ENCODE measurements at regions not wholly inside any gene's neighbourhood (a gene's known extent, or its start where the extent isn't known, plus 50 kb on each side); places are given as distances from the start of the nearest gene placed in this dataset.
A peak's percentile ranks its signal among the peaks of the same experiment; 100 is the strongest.

DNA sequence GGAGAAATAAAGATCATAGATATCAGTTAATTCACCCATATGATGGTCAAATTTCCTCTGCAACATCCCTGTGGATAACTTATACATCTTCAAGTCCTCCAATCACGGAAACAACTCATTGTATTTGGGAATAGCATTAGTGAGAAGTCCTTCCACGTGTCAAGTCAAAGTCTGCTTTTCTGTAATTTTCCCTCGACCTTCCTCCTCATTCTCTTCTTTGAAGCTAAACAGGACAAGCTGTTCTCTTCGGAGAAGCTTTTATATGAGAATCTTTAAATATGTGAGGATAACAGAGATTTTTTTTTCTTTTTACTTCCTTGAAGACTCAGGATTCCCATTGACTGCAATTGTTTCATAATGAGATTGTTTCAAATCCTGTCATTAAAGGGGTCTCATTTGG lies 230.4 kb downstream of the ZPLD1 start:
- H3K36me3 ChIP-seq (ENCODE audit: control insufficient read depth, insufficient read depth, low read length): no peaks in the 10 kb centered on the region
- no peaks in the 10 kb centered on the region for H3K9me3 ChIP-seq
- Mint-ChIP-seq H3K27ac (ENCODE audit: unreplicated experiment) (no peak overlapping the region), H3K36me3 (ENCODE audit: insufficient read depth, unreplicated experiment) (no peaks in the 10 kb centered on the region), H3K9me3 (ENCODE audit: unreplicated experiment) (no peaks in the 10 kb centered on the region), H3K27me3 (ENCODE audit: insufficient read depth, unreplicated experiment) (peaks cover 5% of the 10 kb centered on the region), H3K4me3 (ENCODE audit: unreplicated experiment) (no peak overlapping the region), H3K4me1 (ENCODE audit: low read depth, unreplicated experiment) (no peaks in the 10 kb centered on the region)
- no TSS peak for BruUV-seq (replicated peaks)
- no peaks in the 10 kb centered on the region for H3K27me3 ChIP-seq (replicated peaks; ENCODE audit: control insufficient read depth, insufficient read depth, low read length)
- ChIA-PET POLR2A (no interaction called here), CTCF (no interaction called here)
- H3K4me3 ChIP-seq (ENCODE audit: low read depth, low read length): no peak overlapping the region
- H3K4me1 ChIP-seq: no peaks in the 10 kb centered on the region
- intact Hi-C loops (cut with micrococcal nuclease; ENCODE audit: unreplicated experiment): no loop called here
- TF ChIP-seq, protein P1, sequence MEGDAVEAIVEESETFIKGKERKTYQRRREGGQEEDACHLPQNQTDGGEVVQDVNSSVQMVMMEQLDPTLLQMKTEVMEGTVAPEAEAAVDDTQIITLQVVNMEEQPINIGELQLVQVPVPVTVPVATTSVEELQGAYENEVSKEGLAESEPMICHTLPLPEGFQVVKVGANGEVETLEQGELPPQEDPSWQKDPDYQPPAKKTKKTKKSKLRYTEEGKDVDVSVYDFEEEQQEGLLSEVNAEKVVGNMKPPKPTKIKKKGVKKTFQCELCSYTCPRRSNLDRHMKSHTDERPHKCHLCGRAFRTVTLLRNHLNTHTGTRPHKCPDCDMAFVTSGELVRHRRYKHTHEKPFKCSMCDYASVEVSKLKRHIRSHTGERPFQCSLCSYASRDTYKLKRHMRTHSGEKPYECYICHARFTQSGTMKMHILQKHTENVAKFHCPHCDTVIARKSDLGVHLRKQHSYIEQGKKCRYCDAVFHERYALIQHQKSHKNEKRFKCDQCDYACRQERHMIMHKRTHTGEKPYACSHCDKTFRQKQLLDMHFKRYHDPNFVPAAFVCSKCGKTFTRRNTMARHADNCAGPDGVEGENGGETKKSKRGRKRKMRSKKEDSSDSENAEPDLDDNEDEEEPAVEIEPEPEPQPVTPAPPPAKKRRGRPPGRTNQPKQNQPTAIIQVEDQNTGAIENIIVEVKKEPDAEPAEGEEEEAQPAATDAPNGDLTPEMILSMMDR (IDR thresholded peaks at IDR 0.05; ENCODE audit: insufficient read depth in 1 of 2, low read depth in 1 of 2, low read length in 1 of 2, severe bottlenecking in 1 of 2, unreplicated experiment in 1 of 2): no peak
- DNase-seq: no peak

DNA sequence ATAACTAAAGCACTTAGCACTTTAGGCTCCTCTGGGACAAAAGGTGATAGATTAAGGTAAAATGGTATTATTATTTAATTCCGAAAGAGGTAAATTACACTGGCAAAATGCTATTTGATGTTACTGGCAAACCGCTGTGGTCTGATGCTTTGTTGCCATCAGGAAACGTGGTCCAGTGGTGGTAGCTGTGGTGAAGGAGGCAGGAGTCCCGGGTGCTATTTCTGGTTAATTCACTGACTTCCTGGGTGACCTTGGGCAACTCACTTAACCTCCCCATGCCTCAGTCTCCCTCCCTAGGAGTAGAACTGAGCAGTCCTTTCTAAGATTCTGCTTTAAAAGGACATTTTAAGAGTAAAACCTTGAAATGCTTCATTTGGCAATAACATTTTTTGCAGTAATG lies 233.4 kb downstream of the ZPLD1 start:
- H3K4me1 Mint-ChIP-seq (ENCODE audit: low read depth, unreplicated experiment): no peaks in the 10 kb centered on the region
- H3K4me3 Mint-ChIP-seq (ENCODE audit: unreplicated experiment): no peak overlapping the region
- DNase-seq: no peak
- no peaks in the 10 kb centered on the region for H3K9me3 ChIP-seq
- intact Hi-C loops (cut with micrococcal nuclease; ENCODE audit: unreplicated experiment): no loop called here
- no peak overlapping the region for H3K27ac Mint-ChIP-seq (ENCODE audit: unreplicated experiment)
- CTCF ChIA-PET: interaction anchor here (0.6 kb wide), 1 partner anchor 14 kb away, joined by 3 read pairs; no protein-coding TSS in a partner anchor
- no peaks in the 10 kb centered on the region for H3K27me3 ChIP-seq (replicated peaks; ENCODE audit: control insufficient read depth, insufficient read depth, low read length)
- no peaks in the 10 kb centered on the region for H3K36me3 Mint-ChIP-seq (ENCODE audit: insufficient read depth, unreplicated experiment)
- TF ChIP-seq, protein P1 (IDR thresholded peaks at IDR 0.05; ENCODE audit: insufficient read depth in 1 of 2, low read depth in 1 of 2, low read length in 1 of 2, severe bottlenecking in 1 of 2, unreplicated experiment in 1 of 2): no peak
- H3K36me3 ChIP-seq (ENCODE audit: control insufficient read depth, insufficient read depth, low read length): no peaks in the 10 kb centered on the region
- H3K4me3 ChIP-seq (ENCODE audit: low read depth, low read length): no peak overlapping the region
- POLR2A ChIA-PET: no interaction called here
- peaks cover 5% of the 10 kb centered on the region for H3K27me3 Mint-ChIP-seq (ENCODE audit: insufficient read depth, unreplicated experiment)
- peaks cover 11% of the 10 kb centered on the region; the same call in 1 of the 2 replicates for H3K4me1 ChIP-seq
- no peaks in the 10 kb centered on the region for H3K9me3 Mint-ChIP-seq (ENCODE audit: unreplicated experiment)
- BruUV-seq (replicated peaks): no TSS peak

DNA sequence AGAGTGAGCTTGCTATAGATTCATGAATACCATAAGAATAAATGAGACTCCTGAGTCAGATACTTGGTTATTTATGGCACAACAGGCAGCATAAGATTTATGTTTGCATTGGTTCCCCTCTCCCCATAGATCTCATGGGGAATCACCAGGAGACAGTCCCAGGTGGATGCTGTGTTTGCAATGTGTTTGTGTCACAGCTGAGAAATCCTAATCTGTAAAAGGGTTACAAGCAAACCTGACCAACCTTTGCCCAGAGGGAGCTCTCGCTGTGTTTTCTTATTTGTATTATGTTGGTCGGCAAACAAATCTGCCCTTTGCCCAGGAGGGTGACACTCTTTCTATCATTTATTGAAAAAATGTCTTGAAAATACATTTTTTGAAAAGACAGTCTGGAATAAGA lies 236.2 kb downstream of the ZPLD1 start:
- Mint-ChIP-seq H3K36me3 (ENCODE audit: insufficient read depth, unreplicated experiment) (no peaks in the 10 kb centered on the region), H3K9me3 (ENCODE audit: unreplicated experiment) (no peaks in the 10 kb centered on the region), H3K27ac (ENCODE audit: unreplicated experiment) (no peak overlapping the region), H3K27me3 (ENCODE audit: insufficient read depth, unreplicated experiment) (peaks cover under 1% of the 10 kb centered on the region), H3K4me3 (ENCODE audit: unreplicated experiment) (no peak overlapping the region), H3K4me1 (ENCODE audit: low read depth, unreplicated experiment) (no peaks in the 10 kb centered on the region)
- Histone ChIP-seq H3K36me3 (ENCODE audit: control insufficient read depth, insufficient read depth, low read length) (no peaks in the 10 kb centered on the region), H3K27me3 (replicated peaks; ENCODE audit: control insufficient read depth, insufficient read depth, low read length) (no peaks in the 10 kb centered on the region), H3K4me1 (peaks cover 11% of the 10 kb centered on the region; the same call in 1 of the 2 replicates), H3K9me3 (no peaks in the 10 kb centered on the region), H3K4me3 (ENCODE audit: low read depth, low read length) (no peak overlapping the region)
- TF ChIP-seq, protein P1 (IDR thresholded peaks at IDR 0.05; ENCODE audit: insufficient read depth in 1 of 2, low read depth in 1 of 2, low read length in 1 of 2, severe bottlenecking in 1 of 2, unreplicated experiment in 1 of 2): no peak
- intact Hi-C loops (cut with micrococcal nuclease; ENCODE audit: unreplicated experiment): loop anchor here (5.0 to 10.0 kb wide), 4 partner anchors 134 to 934 kb away; no protein-coding TSS in a partner anchor
- CTCF ChIA-PET: no interaction called here
- peak; percentile 2 to 29 for DNase-seq
- POLR2A ChIA-PET: no interaction called here
- BruUV-seq (replicated peaks): no TSS peak

Measured in Caco-2 (cell line).